ENCODE measurements at regions not wholly inside any gene's neighbourhood (a gene's known extent, or its start where the extent isn't known, plus 50 kb on each side); places are given as distances from the start of the nearest gene placed in this dataset.

DNA sequence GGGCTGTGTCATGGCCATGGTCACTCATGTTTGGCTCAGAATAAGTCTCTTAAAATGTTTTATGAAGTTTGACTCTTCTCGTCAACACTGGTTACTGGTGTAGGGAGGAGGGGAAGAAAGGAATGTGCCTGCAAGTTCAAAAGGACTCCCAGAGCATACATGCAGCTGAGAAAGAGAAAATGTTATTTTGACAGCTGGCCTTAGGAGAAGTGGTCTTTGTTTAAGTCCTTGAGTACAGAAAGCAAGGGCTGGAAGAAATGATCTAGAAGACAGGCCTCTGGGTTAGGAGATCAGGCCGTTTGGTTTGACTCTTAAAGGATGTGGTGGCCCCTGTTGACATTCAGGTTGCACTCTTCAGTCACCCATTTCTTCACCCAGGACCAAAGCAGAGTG lies 245.5 kb downstream of the REEP3 start (continued):
- TF ChIP-seq, protein P1, sequence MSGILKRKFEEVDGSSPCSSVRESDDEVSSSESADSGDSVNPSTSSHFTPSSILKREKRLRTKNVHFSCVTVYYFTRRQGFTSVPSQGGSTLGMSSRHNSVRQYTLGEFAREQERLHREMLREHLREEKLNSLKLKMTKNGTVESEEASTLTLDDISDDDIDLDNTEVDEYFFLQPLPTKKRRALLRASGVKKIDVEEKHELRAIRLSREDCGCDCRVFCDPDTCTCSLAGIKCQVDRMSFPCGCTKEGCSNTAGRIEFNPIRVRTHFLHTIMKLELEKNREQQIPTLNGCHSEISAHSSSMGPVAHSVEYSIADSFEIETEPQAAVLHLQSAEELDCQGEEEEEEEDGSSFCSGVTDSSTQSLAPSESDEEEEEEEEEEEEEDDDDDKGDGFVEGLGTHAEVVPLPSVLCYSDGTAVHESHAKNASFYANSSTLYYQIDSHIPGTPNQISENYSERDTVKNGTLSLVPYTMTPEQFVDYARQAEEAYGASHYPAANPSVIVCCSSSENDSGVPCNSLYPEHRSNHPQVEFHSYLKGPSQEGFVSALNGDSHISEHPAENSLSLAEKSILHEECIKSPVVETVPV (CRISPR knock-in tag; IDR thresholded peaks at IDR 0.05), result no peak
- TF ChIP-seq TOX (CRISPR knock-in tag; IDR thresholded peaks at IDR 0.05; ENCODE audit: borderline replicate concordance), result no peak
- TF ChIP-seq, protein P2, sequence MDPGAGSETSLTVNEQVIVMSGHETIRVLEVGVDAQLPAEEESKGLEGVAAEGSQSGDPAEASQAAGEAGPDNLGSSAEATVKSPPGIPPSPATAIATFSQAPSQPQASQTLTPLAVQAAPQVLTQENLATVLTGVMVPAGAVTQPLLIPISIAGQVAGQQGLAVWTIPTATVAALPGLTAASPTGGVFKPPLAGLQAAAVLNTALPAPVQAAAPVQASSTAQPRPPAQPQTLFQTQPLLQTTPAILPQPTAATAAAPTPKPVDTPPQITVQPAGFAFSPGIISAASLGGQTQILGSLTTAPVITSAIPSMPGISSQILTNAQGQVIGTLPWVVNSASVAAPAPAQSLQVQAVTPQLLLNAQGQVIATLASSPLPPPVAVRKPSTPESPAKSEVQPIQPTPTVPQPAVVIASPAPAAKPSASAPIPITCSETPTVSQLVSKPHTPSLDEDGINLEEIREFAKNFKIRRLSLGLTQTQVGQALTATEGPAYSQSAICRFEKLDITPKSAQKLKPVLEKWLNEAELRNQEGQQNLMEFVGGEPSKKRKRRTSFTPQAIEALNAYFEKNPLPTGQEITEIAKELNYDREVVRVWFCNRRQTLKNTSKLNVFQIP (CRISPR knock-in tag; IDR thresholded peaks at IDR 0.05; ENCODE audit: borderline replicate concordance, low read depth), result no peak

DNA sequence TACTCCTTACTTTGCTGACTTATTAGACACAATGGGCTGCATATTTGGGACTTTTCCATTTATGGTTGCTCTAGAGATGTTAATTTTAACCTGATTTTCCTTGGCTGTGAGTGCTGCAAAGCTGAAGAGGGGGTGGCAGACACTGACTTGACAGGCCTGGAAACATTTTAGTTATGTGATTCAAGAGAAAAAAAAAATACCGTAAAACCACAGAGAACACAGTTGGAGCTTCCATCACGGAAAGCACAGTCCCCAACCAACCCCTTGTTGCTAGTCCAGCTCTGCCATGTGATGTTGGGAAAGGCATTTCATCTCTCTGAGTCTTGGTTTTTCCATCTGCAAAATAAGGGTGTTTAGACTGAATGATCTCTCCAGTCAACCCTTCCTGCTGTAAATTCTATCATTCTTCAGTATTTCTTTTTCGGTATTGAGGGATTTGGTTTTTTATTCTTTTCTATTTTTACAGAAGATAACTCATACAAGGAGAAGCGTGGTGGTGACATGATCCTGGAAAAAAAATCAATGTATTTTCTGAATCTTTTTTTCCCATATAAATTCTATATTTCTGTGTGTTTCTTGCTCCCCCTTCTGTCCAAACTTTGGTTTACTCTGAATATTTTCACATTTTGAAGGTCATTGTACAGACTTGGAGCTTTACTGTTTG lies 246.1 kb downstream of the REEP3 start:
- TF ChIP-seq, protein P1 (CRISPR knock-in tag; IDR thresholded peaks at IDR 0.05), result no peak
- TF ChIP-seq ZFP3 (CRISPR knock-in tag; IDR thresholded peaks at IDR 0.05), result no peak
- TF ChIP-seq RARB (CRISPR knock-in tag; IDR thresholded peaks at IDR 0.05), result no peak
- no peak for TF ChIP-seq ARNTL (CRISPR knock-in tag; IDR thresholded peaks at IDR 0.05; ENCODE audit: borderline replicate concordance, low read depth)
- no peak for TF ChIP-seq OSR1 (CRISPR knock-in tag; IDR thresholded peaks at IDR 0.05)
- no peak for TF ChIP-seq SNAI2 (CRISPR knock-in tag; IDR thresholded peaks at IDR 0.05)
- TF ChIP-seq CSDC2 (CRISPR knock-in tag; IDR thresholded peaks at IDR 0.05), result no peak
- TF ChIP-seq, protein P3, sequence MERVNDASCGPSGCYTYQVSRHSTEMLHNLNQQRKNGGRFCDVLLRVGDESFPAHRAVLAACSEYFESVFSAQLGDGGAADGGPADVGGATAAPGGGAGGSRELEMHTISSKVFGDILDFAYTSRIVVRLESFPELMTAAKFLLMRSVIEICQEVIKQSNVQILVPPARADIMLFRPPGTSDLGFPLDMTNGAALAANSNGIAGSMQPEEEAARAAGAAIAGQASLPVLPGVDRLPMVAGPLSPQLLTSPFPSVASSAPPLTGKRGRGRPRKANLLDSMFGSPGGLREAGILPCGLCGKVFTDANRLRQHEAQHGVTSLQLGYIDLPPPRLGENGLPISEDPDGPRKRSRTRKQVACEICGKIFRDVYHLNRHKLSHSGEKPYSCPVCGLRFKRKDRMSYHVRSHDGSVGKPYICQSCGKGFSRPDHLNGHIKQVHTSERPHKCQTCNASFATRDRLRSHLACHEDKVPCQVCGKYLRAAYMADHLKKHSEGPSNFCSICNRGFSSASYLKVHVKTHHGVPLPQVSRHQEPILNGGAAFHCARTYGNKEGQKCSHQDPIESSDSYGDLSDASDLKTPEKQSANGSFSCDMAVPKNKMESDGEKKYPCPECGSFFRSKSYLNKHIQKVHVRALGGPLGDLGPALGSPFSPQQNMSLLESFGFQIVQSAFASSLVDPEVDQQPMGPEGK (CRISPR knock-in tag; IDR thresholded peaks at IDR 0.05; ENCODE audit: borderline replicate concordance), result no peak
- ATAC-seq, result peak; percentile 76

DNA sequence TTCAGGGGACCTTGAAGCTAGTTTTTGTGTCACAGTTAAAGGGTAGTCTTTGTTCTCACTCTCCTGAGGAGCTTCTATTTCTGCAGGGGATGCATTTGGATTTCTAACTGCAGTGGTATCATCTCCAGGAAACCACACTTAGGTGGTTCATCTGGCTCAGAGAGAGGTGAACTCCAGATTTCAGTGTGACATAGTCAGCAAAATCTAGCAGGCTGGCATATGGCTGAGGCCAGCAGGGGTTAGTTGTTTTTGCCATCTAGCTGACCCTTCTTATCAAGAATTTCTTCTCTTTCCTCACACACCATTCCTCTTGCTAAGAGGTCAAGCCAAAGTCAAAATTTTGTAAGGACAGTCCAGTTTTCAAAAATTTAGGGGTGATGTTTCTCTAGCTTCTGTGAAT lies 248.2 kb downstream of the REEP3 start:
- TF ChIP-seq ZNF70 (CRISPR knock-in tag; IDR thresholded peaks at IDR 0.05) (no peak), SNAI2 (CRISPR knock-in tag; IDR thresholded peaks at IDR 0.05) (no peak), ZFP30 (CRISPR knock-in tag; IDR thresholded peaks at IDR 0.05) (no peak), ZC3H10 (CRISPR knock-in tag; IDR thresholded peaks at IDR 0.05) (no peak), TCF4 (CRISPR knock-in tag; IDR thresholded peaks at IDR 0.05; ENCODE audit: borderline replicate concordance) (no peak)
- TF ChIP-seq, protein P4, sequence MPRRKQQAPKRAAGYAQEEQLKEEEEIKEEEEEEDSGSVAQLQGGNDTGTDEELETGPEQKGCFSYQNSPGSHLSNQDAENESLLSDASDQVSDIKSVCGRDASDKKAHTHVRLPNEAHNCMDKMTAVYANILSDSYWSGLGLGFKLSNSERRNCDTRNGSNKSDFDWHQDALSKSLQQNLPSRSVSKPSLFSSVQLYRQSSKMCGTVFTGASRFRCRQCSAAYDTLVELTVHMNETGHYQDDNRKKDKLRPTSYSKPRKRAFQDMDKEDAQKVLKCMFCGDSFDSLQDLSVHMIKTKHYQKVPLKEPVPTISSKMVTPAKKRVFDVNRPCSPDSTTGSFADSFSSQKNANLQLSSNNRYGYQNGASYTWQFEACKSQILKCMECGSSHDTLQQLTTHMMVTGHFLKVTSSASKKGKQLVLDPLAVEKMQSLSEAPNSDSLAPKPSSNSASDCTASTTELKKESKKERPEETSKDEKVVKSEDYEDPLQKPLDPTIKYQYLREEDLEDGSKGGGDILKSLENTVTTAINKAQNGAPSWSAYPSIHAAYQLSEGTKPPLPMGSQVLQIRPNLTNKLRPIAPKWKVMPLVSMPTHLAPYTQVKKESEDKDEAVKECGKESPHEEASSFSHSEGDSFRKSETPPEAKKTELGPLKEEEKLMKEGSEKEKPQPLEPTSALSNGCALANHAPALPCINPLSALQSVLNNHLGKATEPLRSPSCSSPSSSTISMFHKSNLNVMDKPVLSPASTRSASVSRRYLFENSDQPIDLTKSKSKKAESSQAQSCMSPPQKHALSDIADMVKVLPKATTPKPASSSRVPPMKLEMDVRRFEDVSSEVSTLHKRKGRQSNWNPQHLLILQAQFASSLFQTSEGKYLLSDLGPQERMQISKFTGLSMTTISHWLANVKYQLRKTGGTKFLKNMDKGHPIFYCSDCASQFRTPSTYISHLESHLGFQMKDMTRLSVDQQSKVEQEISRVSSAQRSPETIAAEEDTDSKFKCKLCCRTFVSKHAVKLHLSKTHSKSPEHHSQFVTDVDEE (CRISPR knock-in tag; IDR thresholded peaks at IDR 0.05), result no peak
- no peak for ATAC-seq

DNA sequence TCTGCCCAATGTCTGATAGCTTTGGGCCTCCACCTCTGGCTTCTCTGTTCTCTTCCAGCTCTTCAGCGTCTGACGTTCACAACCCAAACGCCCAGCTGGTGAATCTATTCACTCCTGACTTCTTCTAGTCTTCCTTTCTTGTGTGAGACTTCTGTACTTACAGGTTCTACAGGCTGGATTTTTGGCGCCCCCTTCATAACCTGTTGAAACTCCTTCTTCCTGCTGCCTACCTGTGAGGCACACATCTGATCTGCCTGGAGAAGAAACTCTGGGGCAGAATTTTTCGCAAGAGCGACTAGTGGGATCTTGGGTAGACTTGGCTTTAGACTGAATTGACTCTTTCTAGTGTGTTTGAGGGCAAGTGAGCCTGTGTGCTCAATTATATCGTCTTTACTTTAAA lies 249.3 kb downstream of the REEP3 start:
- TF ChIP-seq TCF4 (CRISPR knock-in tag; IDR thresholded peaks at IDR 0.05; ENCODE audit: borderline replicate concordance), result no peak
- TF ChIP-seq, protein P4 (CRISPR knock-in tag; IDR thresholded peaks at IDR 0.05), result no peak
- no peak for TF ChIP-seq ZNF565 (CRISPR knock-in tag; conservative IDR thresholded peaks at IDR 0.05; ENCODE audit: low read depth)
- no peak for TF ChIP-seq SNAI2 (CRISPR knock-in tag; IDR thresholded peaks at IDR 0.05)
- TF ChIP-seq CSDC2 (CRISPR knock-in tag; IDR thresholded peaks at IDR 0.05), result no peak
- no peak for TF ChIP-seq BACH2 (CRISPR knock-in tag; IDR thresholded peaks at IDR 0.05; ENCODE audit: borderline replicate concordance)
- TF ChIP-seq ZFP30 (CRISPR knock-in tag; IDR thresholded peaks at IDR 0.05), result no peak
- TF ChIP-seq ZNF70 (CRISPR knock-in tag; IDR thresholded peaks at IDR 0.05), result no peak
- TF ChIP-seq RARB (CRISPR knock-in tag; IDR thresholded peaks at IDR 0.05), result no peak
- no peak for ATAC-seq
